DOHH2 (cell line): ENCODE measurements at regions not wholly inside any gene's neighbourhood (a gene's known extent, or its start where the extent isn't known, plus 50 kb on each side); places are given as distances from the start of the nearest gene placed in this dataset.

Source experiments
- EZH2phosphoT487 ChIP-seq: fragments of 200-600 bp; sonication (generic); IDR thresholded peaks from 2 replicates; pipeline ENCODE4 v1.6.1; 2017; ENCODE audit warnings: borderline replicate concordance, mild to moderate bottlenecking, antibody characterized with exemption, low read length, moderate library complexity, mixed read lengths
- TF ChIP-seq, protein P1 (sequence below): fragments of 200-600 bp; sonication (generic); IDR thresholded peaks from one replicate; pipeline ENCODE4 v1.5.1; 2014; ENCODE audit warnings: antibody characterized with exemption, mild to moderate bottlenecking, low read depth, low read length; ENCODE audit not compliant: poor library complexity, severe bottlenecking

- TF ChIP-seq, protein P1, sequence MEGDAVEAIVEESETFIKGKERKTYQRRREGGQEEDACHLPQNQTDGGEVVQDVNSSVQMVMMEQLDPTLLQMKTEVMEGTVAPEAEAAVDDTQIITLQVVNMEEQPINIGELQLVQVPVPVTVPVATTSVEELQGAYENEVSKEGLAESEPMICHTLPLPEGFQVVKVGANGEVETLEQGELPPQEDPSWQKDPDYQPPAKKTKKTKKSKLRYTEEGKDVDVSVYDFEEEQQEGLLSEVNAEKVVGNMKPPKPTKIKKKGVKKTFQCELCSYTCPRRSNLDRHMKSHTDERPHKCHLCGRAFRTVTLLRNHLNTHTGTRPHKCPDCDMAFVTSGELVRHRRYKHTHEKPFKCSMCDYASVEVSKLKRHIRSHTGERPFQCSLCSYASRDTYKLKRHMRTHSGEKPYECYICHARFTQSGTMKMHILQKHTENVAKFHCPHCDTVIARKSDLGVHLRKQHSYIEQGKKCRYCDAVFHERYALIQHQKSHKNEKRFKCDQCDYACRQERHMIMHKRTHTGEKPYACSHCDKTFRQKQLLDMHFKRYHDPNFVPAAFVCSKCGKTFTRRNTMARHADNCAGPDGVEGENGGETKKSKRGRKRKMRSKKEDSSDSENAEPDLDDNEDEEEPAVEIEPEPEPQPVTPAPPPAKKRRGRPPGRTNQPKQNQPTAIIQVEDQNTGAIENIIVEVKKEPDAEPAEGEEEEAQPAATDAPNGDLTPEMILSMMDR, result no peak
- TF ChIP-seq EZH2phosphoT487, result no peak
Measured at GRCh38 chr17:54666559-54666958, 234.1 kb upstream of the TOM1L1 start.
